DMS153 treated with DMSO at 0.1 percent for 48 hours (cell line): ENCODE measurements at regions not wholly inside any gene's neighbourhood (a gene's known extent, or its start where the extent isn't known, plus 50 kb on each side); places are given as distances from the start of the nearest gene placed in this dataset.
"Not testable (repeated sequence)": the region's sequence is repeated elsewhere in the genome, so short reads cannot be mapped to it uniquely, and the experiment has no call there.

Source experiments
- DNase-seq: peaks from one replicate; lab custom pipeline; 2025; ENCODE audit not compliant: unreplicated experiment; lab: John Stamatoyannopoulos, UW

GRCh38 chr1:228796945-228797344 lies 61.7 kb downstream of the RHOU start:
- not testable (repeated sequence) for DNase-seq

GRCh38 chr1:228798035-228798434 lies 62.8 kb downstream of the RHOU start:
- DNase-seq: no peak

- no peak for DNase-seq
These were observed 63.3 kb downstream of the RHOU start for GRCh38 chr1:228798548-228798947.

- DNase-seq: no peak
These were observed 64.6 kb downstream of the RHOU start for GRCh38 chr1:228799924-228800323.

- DNase-seq: no peak
These were observed 65.8 kb downstream of the RHOU start for GRCh38 chr1:228801068-228801467.

GRCh38 chr1:228802386-228803220 lies 67.3 kb downstream of the RHOU start:
- no peak for DNase-seq

GRCh38 chr1:228803421-228803820 lies 68.1 kb downstream of the RHOU start:
- no peak for DNase-seq

- no peak for DNase-seq
These were observed 68.9 kb downstream of the RHOU start for GRCh38 chr1:228804173-228804572.

- DNase-seq: peak; percentile 49
These were observed 69.5 kb downstream of the RHOU start for GRCh38 chr1:228804640-228805413.

- DNase-seq: no peak
These were observed 72.8 kb downstream of the RHOU start for GRCh38 chr1:228807904-228808605.

- DNase-seq: no peak
These were observed 74.5 kb downstream of the RHOU start for GRCh38 chr1:228809621-228810394.

- DNase-seq: no peak
These were observed 75.1 kb downstream of the RHOU start for GRCh38 chr1:228810395-228810758.

GRCh38 chr1:228810878-228811711 lies 75.8 kb downstream of the RHOU start:
- no peak for DNase-seq

- no peak for DNase-seq
These were observed 76.5 kb downstream of the RHOU start for GRCh38 chr1:228811712-228812305.

GRCh38 chr1:228812961-228813360 lies 77.7 kb downstream of the RHOU start:
- no peak for DNase-seq

GRCh38 chr1:228814176-228814575 lies 78.9 kb downstream of the RHOU start:
- no peak for DNase-seq

- no peak for DNase-seq
These were observed 83.0 kb downstream of the RHOU start for GRCh38 chr1:228818296-228818695.

GRCh38 chr1:228818928-228819630 lies 83.8 kb downstream of the RHOU start:
- no peak for DNase-seq

- no peak for DNase-seq
These were observed 86.0 kb downstream of the RHOU start for GRCh38 chr1:228821252-228821651.
